ENCODE measurements at regions not wholly inside any gene's neighbourhood (a gene's known extent, or its start where the extent isn't known, plus 50 kb on each side); places are given as distances from the start of the nearest gene placed in this dataset.

- FAIRE-seq: no peak
- DNase-seq (ENCODE audit: insufficient read length, low spot score): no peak
Observed at GRCh38 chr2:101558740-101559525, 84.0 kb upstream of the RFX8 start.

DNA sequence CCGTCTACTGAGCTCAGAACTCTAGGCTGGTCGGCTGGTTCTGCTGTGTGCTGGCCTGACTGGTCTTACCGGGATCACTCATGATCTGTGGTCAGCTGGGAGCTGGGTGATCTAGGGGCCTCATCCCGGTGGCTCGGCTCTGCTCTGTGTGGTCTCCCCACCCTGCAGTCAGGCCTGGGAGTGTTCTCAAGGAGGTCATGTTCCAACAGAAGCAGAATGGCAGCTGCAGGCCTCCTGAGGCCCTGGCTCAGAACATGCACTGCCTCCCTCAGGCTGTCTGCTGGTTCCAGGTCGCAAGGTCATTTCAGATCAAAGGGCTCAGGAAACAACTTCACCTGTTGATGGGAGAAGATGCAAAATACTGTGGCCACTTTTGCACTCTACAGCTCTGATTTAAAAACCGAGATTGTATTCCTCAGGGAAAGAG lies 81.1 kb upstream of the RFX8 start:
- FAIRE-seq: no peak
- DNase-seq (ENCODE audit: insufficient read length, low spot score): no peak

- DNase-seq (ENCODE audit: insufficient read length, low spot score): no peak
- FAIRE-seq: no peak
Observed at GRCh38 chr2:101551336-101551888, 76.5 kb upstream of the RFX8 start.

DNA sequence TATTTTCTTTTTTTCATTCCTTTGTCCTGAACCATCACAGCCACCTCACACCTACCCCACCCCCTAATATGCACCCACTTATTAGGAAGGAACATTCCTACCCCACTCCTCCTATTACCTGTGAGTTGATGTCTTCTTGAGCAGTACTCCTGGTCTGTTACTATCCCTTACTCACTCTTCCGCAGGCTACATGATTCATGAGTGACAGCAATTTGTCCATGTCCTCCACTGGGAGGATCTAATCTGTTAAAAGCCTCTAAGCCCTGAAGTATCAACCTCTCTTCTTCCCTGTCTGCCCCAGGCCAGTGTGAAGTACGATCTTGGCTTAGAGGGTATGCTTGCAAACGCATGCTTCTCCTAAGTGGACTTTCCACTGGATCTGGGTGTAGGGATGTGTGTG lies 75.6 kb upstream of the RFX8 start:
- no peak for DNase-seq (ENCODE audit: insufficient read length, low spot score)
- FAIRE-seq: no peak

- DNase-seq (ENCODE audit: insufficient read length, low spot score) (no peak), FAIRE-seq (no peak)
Observed at GRCh38 chr2:101549371-101549770, 74.5 kb upstream of the RFX8 start.

DNA sequence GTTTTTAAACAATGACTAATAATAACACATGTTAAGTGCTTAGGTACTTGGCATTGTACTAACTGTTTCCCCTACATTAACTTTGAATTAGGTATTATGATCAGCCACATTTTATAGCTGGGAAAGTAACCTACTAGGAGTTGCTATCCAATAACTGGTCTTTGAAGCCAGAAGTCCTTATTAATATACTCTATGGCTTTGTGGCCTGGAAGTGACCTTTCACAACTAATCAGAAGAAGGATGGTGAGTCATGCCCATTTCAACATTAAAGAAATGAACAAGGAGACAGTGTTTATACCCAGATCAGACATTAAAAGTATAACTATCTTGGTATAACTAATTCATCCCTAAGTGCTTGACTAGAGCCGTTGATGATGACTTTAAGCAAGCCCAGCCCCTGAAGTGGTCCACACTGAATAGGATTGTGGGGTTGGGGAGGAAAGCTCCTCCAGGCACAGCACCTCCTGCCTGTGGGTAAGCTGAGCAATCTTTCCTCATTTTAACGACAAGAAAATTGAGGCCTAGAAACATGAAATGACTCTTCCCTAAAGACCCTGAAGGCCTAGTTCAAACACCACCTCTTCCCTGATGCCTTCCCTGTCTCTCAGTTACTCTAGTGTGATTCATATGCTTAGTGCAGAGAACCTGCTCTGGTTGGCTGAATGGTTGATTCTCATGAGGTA lies 71.6 kb upstream of the RFX8 start:
- no peak for DNase-seq (ENCODE audit: insufficient read length, low spot score)
- FAIRE-seq: no peak

- DNase-seq (ENCODE audit: insufficient read length, low spot score) (no peak), FAIRE-seq (no peak)
Observed at GRCh38 chr2:101545950-101546349, 71.0 kb upstream of the RFX8 start.

GRCh38 chr2:101540518-101540917 lies 65.6 kb upstream of the RFX8 start:
- DNase-seq (ENCODE audit: insufficient read length, low spot score): no peak
- no peak for FAIRE-seq

- FAIRE-seq: no peak
Observed at GRCh38 chr2:101538076-101538475, 63.2 kb upstream of the RFX8 start.

DNA sequence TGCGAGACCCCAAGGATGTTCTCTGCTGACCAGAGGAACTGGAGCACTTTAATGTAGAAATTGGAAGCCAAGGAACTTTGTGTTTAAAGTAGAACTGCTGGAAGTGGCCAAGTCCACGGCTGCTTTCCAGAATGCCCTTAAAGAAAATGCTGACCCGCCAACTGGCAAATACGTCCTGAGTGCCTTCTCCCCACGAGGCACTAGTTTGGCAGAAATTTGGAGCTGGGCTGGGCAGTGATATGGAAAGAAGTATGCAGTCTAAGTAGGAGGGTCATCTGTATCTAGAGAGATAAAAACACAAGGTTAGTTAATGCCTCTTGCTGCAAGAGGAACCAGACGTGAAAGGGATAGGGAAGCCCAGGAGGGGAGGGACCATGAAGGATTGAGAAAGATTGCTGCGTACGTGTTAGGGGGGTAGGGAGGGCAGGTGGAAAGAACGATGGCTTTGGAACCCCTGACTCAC lies 59.3 kb upstream of the RFX8 start:
- FAIRE-seq: no peak

More at GRCh38 chr2:101538076-101538475, 63.2 kb upstream of the RFX8 start:
- no peak for DNase-seq (ENCODE audit: insufficient read length, low spot score)

GRCh38 chr2:101533561-101534148 lies 58.7 kb upstream of the RFX8 start:
- FAIRE-seq: no peak
- DNase-seq (ENCODE audit: insufficient read length, low spot score): no peak

More for the DNA sequence above, 59.3 kb upstream of the RFX8 start:
- no peak for DNase-seq (ENCODE audit: insufficient read length, low spot score)

DNA sequence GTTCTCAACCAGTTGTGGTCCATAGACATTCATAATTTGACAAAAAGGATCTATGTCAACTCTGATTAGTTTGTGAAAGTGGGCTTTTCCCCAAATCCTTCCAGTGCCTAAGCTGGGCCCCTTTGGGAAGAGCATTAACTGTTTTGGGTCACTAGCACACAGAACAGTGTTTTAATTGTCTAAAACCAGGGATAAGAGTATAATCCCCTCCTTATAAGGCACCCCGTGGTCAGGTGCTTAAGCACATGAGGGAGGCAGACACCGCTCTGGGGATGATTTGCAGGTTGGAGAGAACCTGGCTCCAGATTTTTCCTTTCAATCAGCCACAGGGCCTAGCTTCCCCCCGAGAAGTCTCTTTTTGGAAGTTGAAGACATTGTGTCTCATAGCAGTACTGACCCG lies 53.6 kb upstream of the RFX8 start:
- no peak for DNase-seq (ENCODE audit: insufficient read length, low spot score)
- no peak for FAIRE-seq

- DNase-seq (ENCODE audit: insufficient read length, low spot score): no peak
- no peak for FAIRE-seq
Observed at GRCh38 chr2:101524806-101525430, 50.0 kb upstream of the RFX8 start.
